Left ventricle myocardium superior (tissue), 1 donor: ENCODE measurements at regions not wholly inside any gene's neighbourhood (a gene's known extent, or its start where the extent isn't known, plus 50 kb on each side); places are given as distances from the start of the nearest gene placed in this dataset.

ENCODE experiments used
- ATAC-seq: fragments of 200-7000 bp; cut with Tn5 transposase; one replicate; pipeline ENCODE4 v1.9.1; 2020; ENCODE audit warnings: mild to moderate bottlenecking, moderate library complexity
- DNase-seq: peaks from one replicate; pipeline ENCODE4 v3.0.0-alpha.2; 2020
- intact Hi-C: fragments of 100-400 bp; cut with micrococcal nuclease; formaldehyde crosslinking; loops from one replicate; pipeline ENCODE4 v1.11.0; 2022
- donor health status: DM: no; HTN: yes; CAD: no; lungs with severe emphysema.

DNA sequence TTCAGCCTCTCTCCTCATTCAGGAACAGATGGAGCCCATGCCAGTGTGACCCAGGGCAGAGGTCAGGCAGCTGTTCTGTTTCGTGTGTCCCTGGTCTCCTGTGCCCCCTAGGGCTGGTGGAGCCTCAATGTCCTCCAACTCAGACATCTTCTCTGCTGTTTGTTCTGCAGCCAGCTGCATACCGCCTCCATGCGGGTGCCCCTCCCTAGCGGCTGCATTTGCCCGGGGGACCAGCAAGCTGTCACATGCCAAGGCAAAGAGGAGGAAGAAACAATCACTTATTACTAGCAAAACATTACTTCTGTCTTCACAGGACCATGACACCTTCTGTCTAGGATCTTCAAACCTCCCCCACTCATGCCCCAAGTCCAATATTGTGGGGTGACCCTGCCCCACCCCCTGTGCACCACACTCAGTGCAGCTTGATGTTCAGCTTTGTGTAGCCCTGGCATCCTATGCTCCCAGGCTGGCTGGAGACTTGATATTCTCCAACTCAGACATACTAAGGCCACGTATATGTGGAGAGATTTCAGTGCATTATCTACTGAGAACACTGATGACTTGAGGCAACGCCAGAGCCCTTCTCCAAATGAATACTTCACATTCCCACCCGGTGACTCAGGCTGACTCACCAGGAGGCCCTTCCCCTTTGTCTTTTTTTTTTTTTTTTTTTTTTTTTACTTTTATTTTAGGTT is 188.9 kb downstream of the SKIDA1 start:
- DNase-seq (peak; percentile 36), ATAC-seq (peak; percentile 88)
- intact Hi-C loops: no loop called here

DNA sequence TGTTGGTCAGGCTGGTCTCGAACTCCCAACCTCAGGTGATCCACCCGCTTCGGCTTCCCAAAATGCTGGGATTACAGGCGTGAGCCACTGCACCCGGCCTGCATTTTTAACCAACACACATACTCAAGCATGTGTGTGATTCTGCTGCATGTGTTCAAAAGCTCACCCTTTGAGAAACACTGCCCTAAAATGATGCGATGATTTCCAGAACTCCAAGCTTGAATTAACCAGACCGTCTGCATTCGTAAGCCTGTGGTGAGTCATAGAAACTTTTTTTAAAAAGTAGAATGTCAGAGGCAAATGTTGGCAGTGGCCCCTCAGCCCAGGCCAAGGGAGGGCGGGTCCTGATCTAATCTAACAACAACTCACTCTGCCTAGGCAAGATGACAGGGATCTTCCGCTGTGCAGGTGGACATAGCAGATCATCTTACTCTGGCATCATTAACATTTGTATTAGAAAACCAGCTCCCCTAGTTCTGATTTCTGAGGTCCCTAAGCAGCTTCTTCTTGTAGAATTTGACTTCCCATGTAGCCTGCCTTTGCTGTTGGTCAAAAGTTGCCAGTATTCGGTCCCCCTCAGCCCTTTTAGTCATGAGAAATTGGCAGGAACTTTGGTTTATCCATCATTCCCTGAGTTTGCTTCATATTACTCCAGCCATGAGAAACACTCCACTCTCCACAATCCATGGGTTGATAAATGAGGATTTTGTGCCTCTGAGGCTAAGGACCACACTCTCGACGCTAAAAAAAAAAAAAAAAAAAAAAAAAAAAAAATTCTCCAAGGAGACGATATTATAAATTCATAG is 190.4 kb downstream of the SKIDA1 start:
- intact Hi-C loops: no loop called here
- peak; percentile 62 for DNase-seq
- ATAC-seq: peak; percentile 66

DNA sequence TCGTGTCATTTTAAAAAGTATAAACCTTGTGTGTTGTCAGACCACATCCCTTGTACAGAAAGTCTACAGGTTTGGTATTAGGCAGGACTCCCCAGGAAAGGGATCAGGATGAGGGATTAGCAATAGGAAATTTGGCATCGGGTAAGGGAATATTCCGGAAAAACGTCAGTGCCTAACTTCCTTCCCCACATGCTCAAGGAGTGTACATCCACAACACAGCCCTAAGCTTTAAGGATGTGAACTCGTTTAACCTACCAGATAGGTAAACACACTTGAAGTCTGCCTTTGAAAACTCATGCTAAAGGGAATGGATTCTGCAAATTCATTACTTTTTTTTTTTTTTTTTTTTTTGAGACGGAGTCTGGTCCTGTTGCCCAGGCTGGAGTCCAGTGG is 194.9 kb downstream of the SKIDA1 start:
- intact Hi-C loops: no loop called here
- DNase-seq: no peak
- peak; percentile 70 for ATAC-seq

DNA sequence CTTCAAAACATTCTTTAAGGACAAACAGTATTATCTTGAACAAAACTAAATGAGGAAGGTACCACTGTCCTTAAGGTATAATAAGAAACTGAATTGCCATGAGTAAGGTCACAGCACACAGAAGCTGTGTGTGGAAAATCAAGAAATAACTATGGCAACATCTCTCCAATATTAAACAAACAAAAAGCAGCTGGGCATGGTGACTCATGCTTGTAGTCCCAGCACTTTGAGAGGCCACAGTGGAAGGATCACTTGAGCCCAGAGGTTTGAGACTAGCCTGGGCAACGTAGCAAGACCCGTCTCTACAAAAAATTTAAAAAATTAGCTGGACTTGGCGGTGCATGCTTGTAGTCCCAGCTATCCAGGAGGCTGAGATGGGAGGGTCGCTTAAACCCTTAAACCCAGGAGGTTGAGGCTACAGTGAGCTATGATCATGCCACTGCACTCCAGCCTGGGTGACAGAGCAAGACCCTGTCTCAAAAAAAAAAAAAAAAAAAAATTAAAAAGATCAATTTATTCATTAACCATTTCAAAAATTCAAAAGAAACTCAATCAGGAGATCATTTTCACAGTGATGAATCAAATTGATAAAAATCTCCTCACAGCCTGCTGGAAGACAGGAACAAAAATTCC is 195.4 kb downstream of the SKIDA1 start:
- ATAC-seq (peak; percentile 66), DNase-seq (no peak)
- intact Hi-C loops: no loop called here

DNA sequence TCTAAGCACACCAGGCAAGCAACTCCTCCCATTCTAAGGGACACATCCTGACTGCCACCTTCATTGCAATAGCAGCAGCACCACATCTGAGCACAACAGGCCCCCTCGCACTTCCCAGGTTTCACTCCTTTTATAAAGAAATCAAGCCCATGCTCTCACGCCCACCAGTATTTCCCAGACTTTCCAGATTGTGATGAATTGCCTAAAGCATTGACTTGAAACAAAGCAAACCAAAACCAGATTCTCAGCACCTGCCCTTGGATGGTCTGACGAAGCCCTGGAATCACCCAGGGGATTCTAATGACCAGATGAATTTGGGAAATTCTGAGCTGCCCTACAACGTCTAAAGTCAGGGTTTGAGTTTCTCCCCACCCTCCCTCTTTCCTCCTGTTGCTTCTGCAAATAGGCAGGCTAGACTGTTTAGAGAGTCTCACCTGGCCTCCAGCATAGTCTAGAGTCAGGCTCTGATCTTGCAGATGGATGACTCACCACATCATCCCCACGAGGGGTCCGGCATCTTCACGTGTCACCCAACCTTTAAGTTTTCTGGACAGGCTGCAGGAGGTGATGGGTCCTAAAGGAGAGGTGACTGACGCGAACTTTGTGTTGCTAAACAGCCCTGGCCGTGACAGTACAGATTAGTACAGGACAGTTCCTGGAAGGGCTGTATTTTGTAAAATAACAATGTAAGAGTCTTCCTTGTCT is 198.0 kb downstream of the SKIDA1 start:
- DNase-seq (no peak), ATAC-seq (no peak)
- intact Hi-C loops: no loop called here

DNA sequence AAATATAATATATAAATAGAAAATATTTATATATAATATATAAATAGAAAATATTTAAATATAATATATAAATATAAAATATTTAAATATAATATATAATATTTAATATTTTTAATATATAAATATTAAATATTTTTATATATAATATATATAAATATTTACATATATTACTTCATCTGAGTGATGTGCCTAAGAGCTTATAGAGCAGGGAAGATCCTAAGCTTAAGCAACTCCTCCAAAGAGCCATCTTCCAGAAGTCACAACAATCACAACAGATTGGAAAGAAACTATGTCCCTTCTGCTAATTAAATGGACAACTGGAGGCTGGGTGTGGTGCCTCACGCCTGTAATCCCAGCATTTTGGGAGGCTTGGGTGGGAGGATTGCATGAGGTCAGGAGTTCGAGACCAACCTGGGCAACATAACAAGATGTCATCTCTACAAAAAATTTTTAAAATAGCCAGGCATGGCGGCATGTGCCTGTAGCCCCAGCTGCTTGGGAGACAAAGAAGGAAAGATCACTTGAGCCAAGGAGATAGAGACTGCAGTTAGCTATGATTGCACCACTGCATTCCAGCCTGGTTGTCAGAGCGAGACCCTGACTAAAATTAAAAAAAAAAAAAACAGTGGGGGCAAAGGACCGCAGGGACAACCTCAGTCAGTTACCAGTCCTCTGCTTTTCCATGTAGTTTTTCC is 198.7 kb downstream of the SKIDA1 start:
- ATAC-seq: no peak
- intact Hi-C loops: no loop called here

DNA sequence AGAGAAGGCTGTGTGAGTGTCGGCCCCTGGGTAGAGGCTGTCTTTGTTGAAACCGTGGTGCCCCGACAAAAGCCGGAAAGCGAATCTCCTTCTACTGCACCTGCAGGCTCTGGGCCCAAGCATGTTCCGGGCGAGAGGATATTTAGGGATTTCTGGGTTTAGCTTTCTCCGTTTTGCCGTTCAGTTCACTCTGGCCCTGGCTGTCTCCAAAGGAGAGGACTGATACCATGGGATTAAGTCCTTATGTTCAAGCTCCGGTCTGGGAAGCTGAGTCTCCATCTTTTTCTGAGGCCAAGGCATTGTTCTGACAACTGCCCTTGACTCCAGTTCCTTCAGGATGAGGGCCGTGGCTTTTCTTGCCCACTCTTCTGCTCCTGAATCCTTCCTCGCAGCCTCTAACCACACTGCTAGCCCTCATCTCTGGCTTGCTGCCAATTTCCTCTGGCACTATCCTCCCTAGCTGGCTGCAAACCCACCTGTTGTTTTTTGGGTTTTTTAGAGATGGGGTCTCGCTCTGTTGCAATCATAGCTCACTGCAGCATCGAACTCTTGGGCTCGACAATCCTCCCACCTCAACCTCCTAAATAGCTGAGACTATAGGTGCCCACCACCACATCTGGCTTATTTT is 206.8 kb downstream of the SKIDA1 start:
- ATAC-seq (no peak), DNase-seq (no peak)
- intact Hi-C loops: loop anchor here (2.0 kb wide), 1 partner anchor 36 kb away; no protein-coding TSS in a partner anchor

More for the DNA sequence above, 198.7 kb downstream of the SKIDA1 start:
- no peak for DNase-seq

DNA sequence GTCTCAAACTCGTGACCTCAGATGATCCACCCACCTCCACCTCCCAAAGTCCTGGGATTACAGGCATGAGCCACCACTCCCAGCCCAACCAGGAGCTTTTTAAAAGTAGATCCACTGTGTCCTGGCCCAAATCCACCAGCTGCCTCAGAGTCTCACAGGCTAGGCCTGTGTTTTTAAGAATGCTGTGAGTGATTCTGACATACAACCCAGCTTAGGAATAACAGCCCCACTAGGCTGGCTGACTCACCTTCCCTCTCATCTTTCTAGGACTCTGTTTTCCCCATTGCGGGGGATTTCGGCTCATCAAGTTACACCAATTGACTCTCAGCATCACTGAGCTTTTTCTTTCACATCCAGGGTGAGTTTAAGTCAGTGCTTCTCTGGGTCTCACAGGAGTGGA is 207.6 kb downstream of the SKIDA1 start:
- DNase-seq: no peak
- no peak for ATAC-seq
- intact Hi-C loops: loop anchor here (2.0 kb wide), 1 partner anchor 35 kb away; no protein-coding TSS in a partner anchor

DNA sequence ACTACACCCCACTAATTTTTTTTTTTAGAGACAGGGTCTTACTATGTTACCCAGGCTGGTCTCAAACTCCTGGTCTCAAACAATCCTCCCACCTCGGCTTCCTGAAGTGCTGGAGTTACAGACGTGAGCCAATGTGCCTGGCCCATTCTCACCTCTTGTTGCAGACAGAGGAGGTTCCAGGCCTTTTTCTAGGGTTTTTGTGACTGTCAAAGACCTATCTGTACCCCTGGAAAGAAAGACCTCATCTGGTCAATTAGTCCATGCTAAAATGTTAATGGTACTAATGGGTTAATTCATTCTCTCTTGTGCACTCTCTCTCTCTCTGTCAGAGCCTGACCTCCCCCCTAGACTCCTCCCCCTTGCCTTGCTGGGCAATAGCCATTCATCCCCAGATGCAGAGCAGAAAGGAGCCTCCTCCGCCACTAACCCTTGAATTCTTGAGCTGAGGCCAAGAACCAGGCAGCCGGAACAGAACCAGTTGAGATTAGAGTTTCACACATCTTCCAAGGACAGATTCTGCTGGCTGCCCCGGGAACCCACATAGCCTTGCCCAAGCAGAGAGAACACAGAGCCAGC is 209.7 kb downstream of the SKIDA1 start:
- intact Hi-C loops: no loop called here
- DNase-seq: peak; percentile 76
- peak; percentile 98 for ATAC-seq

DNA sequence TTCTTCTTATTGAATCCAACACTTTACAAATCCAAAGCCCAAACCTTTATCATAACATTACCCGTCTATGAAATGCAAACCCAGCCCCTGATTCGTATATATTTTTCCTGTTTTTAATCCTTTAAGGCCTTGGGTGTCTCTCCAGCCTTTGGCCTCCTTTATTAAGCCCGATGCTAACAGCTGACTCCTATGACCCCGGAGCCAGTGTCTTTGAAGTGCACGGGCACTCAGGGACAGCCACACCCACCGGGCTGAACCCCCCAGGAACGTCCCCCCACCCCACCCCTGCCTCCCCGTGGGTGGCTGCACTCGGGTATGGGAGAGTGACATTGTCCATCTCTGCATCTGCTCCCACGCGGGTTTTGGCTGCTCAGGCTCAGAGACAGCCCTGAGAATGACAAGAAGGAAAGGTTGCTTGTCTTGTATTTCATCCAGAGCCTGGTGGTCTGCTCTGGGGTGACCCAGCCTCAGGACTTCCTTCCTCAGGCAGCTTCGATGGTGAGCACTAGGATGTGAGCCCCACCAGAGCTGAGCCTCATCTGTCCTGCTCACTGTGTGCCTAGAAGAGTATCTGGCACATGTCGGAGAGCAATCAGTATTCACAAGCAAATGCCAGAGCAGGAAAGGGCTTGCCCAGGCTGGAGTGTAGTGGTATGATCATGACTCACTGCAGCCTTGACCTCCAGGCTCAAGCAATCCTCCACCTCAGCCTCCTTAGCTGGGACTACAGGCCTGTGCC is 210.4 kb downstream of the SKIDA1 start:
- peak; percentile 68 for ATAC-seq

DNA sequence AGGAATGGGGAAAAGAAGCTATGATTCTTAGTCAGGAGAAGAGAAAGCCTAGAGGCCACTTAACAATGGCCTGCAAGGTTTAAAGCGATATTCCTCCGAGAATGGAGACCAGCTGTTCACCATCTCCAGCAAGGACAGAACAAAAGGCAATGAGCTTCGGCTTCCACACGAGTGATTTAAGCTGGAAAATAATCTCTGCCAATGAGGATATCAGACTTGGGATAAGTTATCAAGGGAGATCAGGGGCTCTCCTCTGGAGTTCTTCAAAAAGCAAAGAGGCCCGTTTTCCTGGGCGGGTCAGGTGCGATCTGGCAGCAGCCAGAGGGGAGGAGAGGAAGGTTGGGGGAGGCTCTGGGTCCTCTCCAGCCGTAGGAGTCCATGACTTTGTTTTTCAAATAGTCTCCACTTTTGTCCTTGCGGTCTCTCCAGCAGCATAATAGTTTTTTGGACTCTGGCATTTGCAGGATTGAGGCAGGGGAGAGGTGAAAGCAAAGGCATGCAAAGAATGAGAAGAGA is 211.3 kb downstream of the SKIDA1 start:
- intact Hi-C loops: no loop called here
- no peak for ATAC-seq
- DNase-seq: no peak

More for the DNA sequence above, 210.4 kb downstream of the SKIDA1 start:
- intact Hi-C loops: no loop called here
- DNase-seq: peak; percentile 33

DNA sequence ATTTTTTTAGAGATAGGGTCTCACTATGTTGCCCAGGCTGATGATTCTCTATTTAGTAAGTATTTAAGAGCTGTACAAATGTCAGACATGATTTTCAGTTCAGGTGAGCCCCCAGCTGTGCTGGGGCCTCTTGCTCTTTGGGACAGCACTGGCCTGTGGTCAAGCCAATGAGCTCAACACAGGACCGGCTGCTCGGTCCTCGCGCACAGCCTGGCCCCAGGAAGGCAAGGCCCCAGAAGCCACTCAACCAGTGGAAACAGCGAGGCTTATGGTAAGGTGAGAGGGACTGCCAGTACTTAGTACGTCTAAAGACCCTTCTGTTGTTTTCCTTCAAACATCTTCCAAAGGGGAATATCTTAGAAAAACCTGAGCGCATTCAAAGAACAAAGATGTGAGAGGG is 211.8 kb downstream of the SKIDA1 start:
- no peak for DNase-seq
- intact Hi-C loops: no loop called here
- no peak for ATAC-seq

DNA sequence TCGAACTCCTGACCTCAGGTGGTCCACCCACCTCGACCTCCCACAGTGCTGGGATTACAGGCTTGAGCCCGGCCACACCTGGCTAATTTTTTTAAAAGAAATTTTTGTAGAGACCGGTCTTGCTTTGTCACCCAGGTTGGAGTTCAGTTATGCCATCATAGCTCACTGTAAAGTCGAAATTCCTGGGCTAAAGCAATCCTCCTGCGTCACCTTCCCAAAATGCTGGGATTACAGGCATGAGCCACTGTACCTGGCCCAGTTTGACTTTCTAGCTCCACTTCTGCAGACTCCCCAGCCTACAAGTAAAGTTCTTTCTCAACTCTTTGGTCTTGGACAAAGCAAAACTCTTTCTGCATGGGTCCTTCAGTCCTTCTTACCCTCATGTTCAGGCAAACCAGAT is 214.1 kb downstream of the SKIDA1 start:
- DNase-seq (no peak), ATAC-seq (no peak)
- intact Hi-C loops: no loop called here

DNA sequence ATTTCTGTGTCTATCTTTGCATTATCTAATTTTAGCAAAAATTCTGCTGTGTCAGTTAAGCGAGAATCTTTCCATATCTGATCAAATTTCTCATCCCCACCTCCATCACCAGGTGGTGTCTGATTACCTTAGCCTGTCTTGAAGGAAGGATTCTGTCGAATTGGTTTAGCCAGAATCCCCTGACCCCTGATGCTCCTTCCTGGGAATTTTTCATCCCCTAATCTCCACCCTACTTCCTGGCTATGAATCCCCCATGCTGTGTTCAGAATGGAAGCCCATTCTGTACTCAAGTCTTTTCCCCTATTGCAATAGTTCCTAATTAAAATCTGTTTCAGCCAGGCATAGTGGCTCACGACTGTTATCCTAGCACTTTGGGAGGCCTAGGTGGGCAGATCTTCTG is 216.1 kb downstream of the SKIDA1 start:
- DNase-seq (no peak), ATAC-seq (no peak)
- intact Hi-C loops: no loop called here

DNA sequence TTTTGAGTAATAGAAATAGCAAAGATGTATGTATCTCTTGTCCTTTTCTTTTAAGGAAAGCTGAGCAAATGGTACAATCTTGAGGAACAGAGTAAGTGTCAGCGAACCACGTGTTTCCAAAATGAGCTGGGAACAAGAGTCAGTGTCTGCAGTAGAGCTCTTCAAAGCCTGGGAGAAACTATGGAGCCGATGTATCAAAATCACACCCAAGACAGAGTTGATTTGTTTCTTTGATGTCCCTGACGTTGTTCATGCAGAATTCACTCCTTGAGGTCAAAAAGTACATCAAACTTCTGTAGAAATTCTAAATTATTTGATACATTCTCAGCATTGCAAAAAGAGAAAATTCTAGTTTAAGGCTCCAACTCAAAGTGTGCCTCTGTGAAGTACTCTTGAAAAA is 216.5 kb downstream of the SKIDA1 start:
- DNase-seq (no peak), ATAC-seq (no peak)
- intact Hi-C loops: no loop called here

DNA sequence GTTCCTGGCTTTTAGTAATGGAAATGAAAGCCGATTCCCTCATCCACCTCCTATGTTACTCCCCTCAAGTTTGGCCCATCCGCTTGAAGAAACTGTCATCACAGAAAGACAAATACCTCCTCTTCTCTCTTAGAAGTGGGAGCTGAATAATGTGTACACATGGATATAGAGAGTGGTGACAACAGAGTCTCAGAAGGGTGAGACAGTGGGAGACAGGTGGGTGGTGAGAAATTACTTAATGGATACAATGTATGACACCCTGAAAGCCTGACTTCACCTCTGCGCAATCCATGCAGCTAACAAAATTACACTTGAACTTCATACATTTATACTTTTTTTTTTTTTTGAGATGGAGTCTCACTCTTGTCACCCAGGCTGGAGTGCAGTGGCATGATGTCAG is 217.5 kb downstream of the SKIDA1 start:
- intact Hi-C loops: no loop called here
- no peak for ATAC-seq

DNA sequence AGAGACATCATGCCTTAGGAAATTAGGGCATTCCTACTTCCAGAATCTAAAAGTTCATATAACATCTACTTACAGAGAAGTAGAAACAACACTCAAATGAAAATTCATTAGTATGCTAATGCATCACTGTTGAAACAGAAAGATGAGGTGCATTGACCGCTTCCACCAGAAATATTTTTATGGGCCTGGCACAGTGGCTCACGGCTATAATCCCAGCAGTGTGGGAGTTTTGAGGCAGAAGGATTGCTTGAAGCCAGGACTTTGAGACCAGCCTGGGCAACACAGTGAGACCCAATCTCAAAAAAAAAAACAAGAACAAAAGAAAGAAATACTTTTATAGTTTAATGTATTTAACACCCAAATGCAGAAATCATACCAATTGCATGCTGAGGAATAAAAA is 220.9 kb downstream of the SKIDA1 start:
- intact Hi-C loops: no loop called here
- ATAC-seq: no peak
- DNase-seq: no peak

More for the DNA sequence above, 217.5 kb downstream of the SKIDA1 start:
- no peak for DNase-seq
